HG03342 (cell line): ENCODE measurements at regions not wholly inside any gene's neighbourhood (a gene's known extent, or its start where the extent isn't known, plus 50 kb on each side); places are given as distances from the start of the nearest gene placed in this dataset.

ENCODE experiments used
- ATAC-seq: cut with Tn5 transposase; IDR thresholded peaks from one replicate; pipeline ENCODE4 v1.9.1; 2021; ENCODE audit warnings: mild to moderate bottlenecking, moderate library complexity; ENCODE audit not compliant: unreplicated experiment

DNA sequence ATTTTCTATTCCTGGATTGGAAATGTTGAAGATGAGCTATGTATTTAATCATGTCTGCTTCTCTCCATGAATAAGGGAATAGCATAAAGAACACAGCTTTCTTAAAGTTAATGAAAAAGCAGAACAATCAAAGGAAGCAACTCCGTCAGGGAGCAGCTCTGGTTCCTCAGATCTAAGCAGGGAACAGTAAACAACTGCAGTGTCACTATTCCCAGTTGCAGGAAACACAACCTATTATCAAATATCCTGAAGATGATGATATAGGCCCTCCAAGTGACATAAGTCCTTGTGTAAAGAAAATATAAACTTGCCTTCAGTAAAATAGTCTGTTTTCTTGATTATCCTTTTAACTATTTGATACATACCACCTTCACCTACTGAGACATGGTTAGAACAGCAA is 228.1 kb downstream of the KCNC2 start:
- no peak for ATAC-seq

GRCh38 chr12:74983917-74984316 is 225.7 kb downstream of the KCNC2 start:
- no peak for ATAC-seq

DNA sequence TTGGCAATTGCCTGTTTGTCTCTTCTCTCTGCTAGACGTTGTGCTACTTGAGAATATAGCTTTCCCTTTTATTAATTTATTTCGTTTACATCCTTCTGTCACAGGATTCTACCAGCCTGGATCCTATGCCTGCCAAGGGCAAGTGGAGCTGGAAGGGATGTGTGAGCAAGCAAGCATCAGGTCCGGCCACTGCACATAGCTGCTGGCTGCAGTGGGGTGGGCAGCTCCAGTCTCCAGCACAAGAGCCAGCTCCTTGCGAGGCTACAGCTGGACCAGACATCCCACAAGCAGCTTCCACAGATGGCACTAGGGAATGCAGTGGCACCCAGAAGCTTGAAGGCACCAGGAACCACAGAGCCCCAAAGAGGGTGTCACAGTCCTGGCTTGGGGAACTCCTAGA is 225.0 kb downstream of the KCNC2 start:
- no peak for ATAC-seq

GRCh38 chr12:74985293-74985985 is 224.2 kb downstream of the KCNC2 start:
- no peak for ATAC-seq

DNA sequence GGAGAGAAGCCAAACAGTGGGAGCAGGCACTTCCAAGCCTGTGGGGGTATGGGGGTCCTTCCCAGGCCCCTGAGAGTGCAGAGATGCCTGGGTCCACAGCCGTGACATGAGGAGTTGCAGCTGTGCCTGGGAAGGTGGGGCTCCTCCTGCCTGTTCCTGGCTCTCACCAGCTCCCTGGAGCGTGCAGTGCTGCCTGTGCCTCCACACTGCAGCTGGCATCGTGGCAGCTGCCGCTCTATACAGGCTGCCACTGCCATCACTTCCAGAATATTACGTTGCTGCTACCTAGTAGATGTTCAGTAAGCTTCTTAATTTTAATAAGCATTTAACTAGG is 223.7 kb downstream of the KCNC2 start:
- ATAC-seq: no peak

- ATAC-seq: no peak
These were observed 221.5 kb downstream of the KCNC2 start for GRCh38 chr12:74988156-74988555.
